ENCODE measurements at regions not wholly inside any gene's neighbourhood (a gene's known extent, or its start where the extent isn't known, plus 50 kb on each side); places are given as distances from the start of the nearest gene placed in this dataset.

- H3K9me3 ChIP-seq (ENCODE audit: insufficient read depth, low read length): no peaks in the 10 kb centered on the region
- H3K9ac ChIP-seq (ENCODE audit: insufficient read length, low read depth): no peak overlapping the region
- no peak overlapping the region for H3K4me3 ChIP-seq (ENCODE audit: insufficient read length, low read depth)
- no peak for TF ChIP-seq ZNF274 (IDR thresholded peaks at IDR 0.05; ENCODE audit: low read depth, low read length)
- TF ChIP-seq YY1 (IDR thresholded peaks at IDR 0.05; ENCODE audit: insufficient read depth, insufficient read length): no peak
- TF ChIP-seq SUZ12 (IDR thresholded peaks at IDR 0.05; ENCODE audit: extremely low read depth, insufficient read depth, insufficient read length): no peak
- no peaks in the 10 kb centered on the region for H3K36me3 ChIP-seq (ENCODE audit: insufficient read depth, insufficient read length, low read length)
- DNase-seq (ENCODE audit: low read depth, low spot score): no peak
- peaks cover 4% of the 10 kb centered on the region for H3K4me1 ChIP-seq (ENCODE audit: insufficient read depth, insufficient read length)
- no peaks in the 10 kb centered on the region for H3K27me3 ChIP-seq (ENCODE audit: insufficient read depth, insufficient read length)
Measured at GRCh38 chr3:152516216-152516615, 247.5 kb downstream of the MBNL1 start.

GRCh38 chr3:152517502-152517901 lies 248.8 kb downstream of the MBNL1 start:
- Histone ChIP-seq H3K9ac (ENCODE audit: insufficient read length, low read depth) (no peak overlapping the region), H3K36me3 (ENCODE audit: insufficient read depth, insufficient read length, low read length) (no peaks in the 10 kb centered on the region), H3K27me3 (ENCODE audit: insufficient read depth, insufficient read length) (no peaks in the 10 kb centered on the region), H3K4me1 (ENCODE audit: insufficient read depth, insufficient read length) (peaks cover 4% of the 10 kb centered on the region), H3K4me3 (ENCODE audit: insufficient read length, low read depth) (no peak overlapping the region), H3K9me3 (ENCODE audit: insufficient read depth, low read length) (no peaks in the 10 kb centered on the region)
- DNase-seq (ENCODE audit: low read depth, low spot score): peak; percentile 64
- TF ChIP-seq YY1 (IDR thresholded peaks at IDR 0.05; ENCODE audit: insufficient read depth, insufficient read length) (no peak), ZNF274 (IDR thresholded peaks at IDR 0.05; ENCODE audit: low read depth, low read length) (no peak)

- H3K9me3 ChIP-seq (ENCODE audit: insufficient read depth, low read length): no peaks in the 10 kb centered on the region
- peaks cover 4% of the 10 kb centered on the region for H3K4me1 ChIP-seq (ENCODE audit: insufficient read depth, insufficient read length)
- no peak overlapping the region for H3K4me3 ChIP-seq (ENCODE audit: insufficient read length, low read depth)
- no peak for TF ChIP-seq YY1 (IDR thresholded peaks at IDR 0.05; ENCODE audit: insufficient read depth, insufficient read length)
- TF ChIP-seq ZNF274 (IDR thresholded peaks at IDR 0.05; ENCODE audit: low read depth, low read length): no peak
- TF ChIP-seq SUZ12 (IDR thresholded peaks at IDR 0.05; ENCODE audit: extremely low read depth, insufficient read depth, insufficient read length): no peak
- no peaks in the 10 kb centered on the region for H3K27me3 ChIP-seq (ENCODE audit: insufficient read depth, insufficient read length)
- H3K36me3 ChIP-seq (ENCODE audit: insufficient read depth, insufficient read length, low read length): no peaks in the 10 kb centered on the region
- no peak overlapping the region for H3K9ac ChIP-seq (ENCODE audit: insufficient read length, low read depth)
- no peak for DNase-seq (ENCODE audit: low read depth, low spot score)
Measured at GRCh38 chr3:152518346-152518745, 249.6 kb downstream of the MBNL1 start.

GRCh38 chr3:152519376-152519775 lies 250.6 kb downstream of the MBNL1 start:
- H3K4me1 ChIP-seq (ENCODE audit: insufficient read depth, insufficient read length): peaks cover 4% of the 10 kb centered on the region
- no peak for DNase-seq (ENCODE audit: low read depth, low spot score)
- H3K4me3 ChIP-seq (ENCODE audit: insufficient read length, low read depth): no peak overlapping the region
- H3K9ac ChIP-seq (ENCODE audit: insufficient read length, low read depth): no peak overlapping the region
- no peaks in the 10 kb centered on the region for H3K27me3 ChIP-seq (ENCODE audit: insufficient read depth, insufficient read length)
- no peaks in the 10 kb centered on the region for H3K9me3 ChIP-seq (ENCODE audit: insufficient read depth, low read length)
- no peaks in the 10 kb centered on the region for H3K36me3 ChIP-seq (ENCODE audit: insufficient read depth, insufficient read length, low read length)
- TF ChIP-seq YY1 (IDR thresholded peaks at IDR 0.05; ENCODE audit: insufficient read depth, insufficient read length): no peak
- no peak for TF ChIP-seq SUZ12 (IDR thresholded peaks at IDR 0.05; ENCODE audit: extremely low read depth, insufficient read depth, insufficient read length)
- no peak for TF ChIP-seq ZNF274 (IDR thresholded peaks at IDR 0.05; ENCODE audit: low read depth, low read length)

GRCh38 chr3:152522036-152522435 lies 253.3 kb downstream of the MBNL1 start:
- Histone ChIP-seq H3K27me3 (ENCODE audit: insufficient read depth, insufficient read length) (no peaks in the 10 kb centered on the region), H3K4me3 (ENCODE audit: insufficient read length, low read depth) (no peak overlapping the region), H3K9ac (ENCODE audit: insufficient read length, low read depth) (no peak overlapping the region), H3K9me3 (ENCODE audit: insufficient read depth, low read length) (no peaks in the 10 kb centered on the region), H3K4me1 (ENCODE audit: insufficient read depth, insufficient read length) (peaks cover 4% of the 10 kb centered on the region), H3K36me3 (ENCODE audit: insufficient read depth, insufficient read length, low read length) (no peaks in the 10 kb centered on the region)
- TF ChIP-seq YY1 (IDR thresholded peaks at IDR 0.05; ENCODE audit: insufficient read depth, insufficient read length): no peak
- TF ChIP-seq SUZ12 (IDR thresholded peaks at IDR 0.05; ENCODE audit: extremely low read depth, insufficient read depth, insufficient read length): no peak
- TF ChIP-seq ZNF274 (IDR thresholded peaks at IDR 0.05; ENCODE audit: low read depth, low read length): no peak
- no peak for DNase-seq (ENCODE audit: low read depth, low spot score)

- Histone ChIP-seq H3K9me3 (ENCODE audit: insufficient read depth, low read length) (no peaks in the 10 kb centered on the region), H3K9ac (ENCODE audit: insufficient read length, low read depth) (no peak overlapping the region), H3K4me1 (ENCODE audit: insufficient read depth, insufficient read length) (no peaks in the 10 kb centered on the region), H3K36me3 (ENCODE audit: insufficient read depth, insufficient read length, low read length) (no peaks in the 10 kb centered on the region), H3K4me3 (ENCODE audit: insufficient read length, low read depth) (no peak overlapping the region), H3K27me3 (ENCODE audit: insufficient read depth, insufficient read length) (no peaks in the 10 kb centered on the region)
- TF ChIP-seq SUZ12 (IDR thresholded peaks at IDR 0.05; ENCODE audit: extremely low read depth, insufficient read depth, insufficient read length) (no peak), ZNF274 (IDR thresholded peaks at IDR 0.05; ENCODE audit: low read depth, low read length) (no peak), YY1 (IDR thresholded peaks at IDR 0.05; ENCODE audit: insufficient read depth, insufficient read length) (no peak)
- peak; percentile 16 for DNase-seq (ENCODE audit: low read depth, low spot score)
Measured at GRCh38 chr3:152524198-152525140, 255.7 kb downstream of the MBNL1 start.

- Histone ChIP-seq H3K4me3 (ENCODE audit: insufficient read length, low read depth) (no peak overlapping the region), H3K9me3 (ENCODE audit: insufficient read depth, low read length) (no peaks in the 10 kb centered on the region), H3K36me3 (ENCODE audit: insufficient read depth, insufficient read length, low read length) (no peaks in the 10 kb centered on the region), H3K4me1 (ENCODE audit: insufficient read depth, insufficient read length) (no peaks in the 10 kb centered on the region), H3K9ac (ENCODE audit: insufficient read length, low read depth) (no peak overlapping the region), H3K27me3 (ENCODE audit: insufficient read depth, insufficient read length) (no peaks in the 10 kb centered on the region)
- TF ChIP-seq SUZ12 (IDR thresholded peaks at IDR 0.05; ENCODE audit: extremely low read depth, insufficient read depth, insufficient read length): no peak
- TF ChIP-seq ZNF274 (IDR thresholded peaks at IDR 0.05; ENCODE audit: low read depth, low read length): no peak
- TF ChIP-seq YY1 (IDR thresholded peaks at IDR 0.05; ENCODE audit: insufficient read depth, insufficient read length): no peak
- DNase-seq (ENCODE audit: low read depth, low spot score): no peak
Measured at GRCh38 chr3:152531717-152532116, 263.0 kb downstream of the MBNL1 start.
